ENCODE measurements at regions not wholly inside any gene's neighbourhood (a gene's known extent, or its start where the extent isn't known, plus 50 kb on each side); places are given as distances from the start of the nearest gene placed in this dataset.
"Not testable (repeated sequence)": the region's sequence is repeated elsewhere in the genome, so short reads cannot be mapped to it uniquely, and the experiment has no call there.

DNA sequence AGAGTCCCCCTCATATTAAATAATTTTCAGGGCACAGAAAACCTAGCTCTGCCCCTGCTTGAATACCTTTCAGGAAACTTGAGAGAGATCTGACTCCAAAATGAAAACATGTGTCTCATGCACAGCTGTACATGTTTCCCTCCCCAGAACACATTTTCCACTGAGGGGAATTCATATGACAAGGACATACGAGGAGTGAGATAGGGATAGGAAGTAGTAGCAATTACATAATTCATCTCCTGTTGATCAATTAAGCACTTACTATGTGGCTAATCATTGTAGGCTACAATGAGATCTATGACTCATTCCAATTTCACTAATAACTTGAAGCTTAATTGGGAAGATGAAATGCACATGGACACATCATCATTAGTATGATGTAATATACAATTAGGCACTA is 302.1 kb downstream of the PCDH11X start:
- H3K36me3 ChIP-seq (ENCODE audit: control insufficient read depth, insufficient read depth, low read length); H3K4me3 ChIP-seq (ENCODE audit: low read depth, low read length); H3K27me3 ChIP-seq (ENCODE audit: control insufficient read depth, insufficient read depth, low read length); DNase-seq (ENCODE audit: low read depth): not testable (repeated sequence)

GRCh38 chrX:92090756-92091155 is 311.6 kb downstream of the PCDH11X start:
- DNase-seq (ENCODE audit: low read depth); H3K36me3 ChIP-seq (ENCODE audit: control insufficient read depth, insufficient read depth, low read length); H3K27me3 ChIP-seq (ENCODE audit: control insufficient read depth, insufficient read depth, low read length); H3K4me3 ChIP-seq (ENCODE audit: low read depth, low read length): not testable (repeated sequence)

DNA sequence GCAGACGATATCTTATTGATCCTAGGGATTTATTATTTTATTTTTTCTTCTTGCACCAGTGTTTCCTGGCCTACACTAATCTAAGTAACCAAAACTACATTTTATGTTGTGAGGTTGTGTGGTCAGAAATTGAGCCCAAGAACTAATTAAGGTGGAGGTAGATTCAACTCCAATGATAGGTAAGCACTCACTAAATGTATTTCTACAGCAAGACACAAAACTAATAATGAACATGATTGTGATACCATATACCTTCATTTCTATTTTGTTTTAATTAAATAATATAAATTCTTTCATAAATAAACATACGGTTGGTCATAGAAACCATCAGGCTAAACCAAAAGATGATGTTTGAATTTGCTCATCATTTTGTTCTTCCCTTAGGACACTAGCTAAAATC is 319.0 kb downstream of the PCDH11X start:
- H3K36me3 ChIP-seq (ENCODE audit: control insufficient read depth, insufficient read depth, low read length); DNase-seq (ENCODE audit: low read depth); H3K4me3 ChIP-seq (ENCODE audit: low read depth, low read length); H3K27me3 ChIP-seq (ENCODE audit: control insufficient read depth, insufficient read depth, low read length): not testable (repeated sequence)

GRCh38 chrX:92100095-92100494 is 320.9 kb downstream of the PCDH11X start:
- H3K36me3 ChIP-seq (ENCODE audit: control insufficient read depth, insufficient read depth, low read length); DNase-seq (ENCODE audit: low read depth); H3K27me3 ChIP-seq (ENCODE audit: control insufficient read depth, insufficient read depth, low read length); H3K4me3 ChIP-seq (ENCODE audit: low read depth, low read length): not testable (repeated sequence)

DNA sequence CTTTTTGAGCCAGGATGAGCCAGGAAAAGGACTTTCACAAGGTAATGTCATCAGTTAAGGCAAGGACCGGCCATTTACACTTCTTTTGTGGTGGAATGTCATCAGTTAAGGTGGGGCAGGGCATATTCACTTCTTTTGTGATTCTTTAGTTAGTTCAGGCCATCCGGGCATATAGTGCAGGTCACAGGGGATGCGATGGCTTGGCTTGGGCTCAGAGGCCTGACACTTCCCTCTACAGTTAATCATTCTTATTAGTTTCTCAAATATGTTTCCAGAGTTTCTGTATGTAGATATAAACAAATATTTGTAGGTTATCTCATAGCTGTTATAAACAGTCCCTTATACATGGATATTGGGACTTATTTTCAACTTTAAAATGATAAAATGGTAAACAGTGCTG is 326.5 kb downstream of the PCDH11X start:
- not testable (repeated sequence) for H3K27me3 ChIP-seq (ENCODE audit: control insufficient read depth, insufficient read depth, low read length); H3K4me3 ChIP-seq (ENCODE audit: low read depth, low read length); H3K36me3 ChIP-seq (ENCODE audit: control insufficient read depth, insufficient read depth, low read length); DNase-seq (ENCODE audit: low read depth)

- DNase-seq (ENCODE audit: low read depth); H3K27me3 ChIP-seq (ENCODE audit: control insufficient read depth, insufficient read depth, low read length); H3K4me3 ChIP-seq (ENCODE audit: low read depth, low read length); H3K36me3 ChIP-seq (ENCODE audit: control insufficient read depth, insufficient read depth, low read length): not testable (repeated sequence)
Measured at GRCh38 chrX:92106671-92107070, 327.5 kb downstream of the PCDH11X start.

DNA sequence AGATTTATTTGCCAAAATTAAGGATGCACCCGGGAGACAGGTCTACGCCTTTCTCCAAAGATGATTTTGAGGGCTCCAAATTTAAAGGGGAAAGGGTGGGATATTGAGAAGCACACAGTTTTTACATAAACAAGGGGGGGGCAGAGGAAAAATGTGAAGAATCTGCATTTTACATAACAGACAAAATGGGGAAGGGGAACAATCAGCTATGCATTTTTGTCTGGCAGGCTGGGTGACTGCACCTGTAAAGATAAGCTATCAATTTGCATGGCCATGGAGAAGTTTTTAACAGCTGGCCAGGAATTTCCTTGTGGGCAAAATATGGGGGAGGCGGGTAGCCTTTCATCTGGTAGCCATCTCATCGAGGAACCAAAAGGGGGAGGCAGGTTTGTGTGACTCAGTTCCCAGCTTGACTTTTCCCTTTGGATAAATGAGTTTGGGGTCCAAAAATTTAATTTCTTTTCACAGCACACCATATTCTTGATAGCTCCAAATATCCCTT is 331.3 kb downstream of the PCDH11X start:
- not testable (repeated sequence) for H3K27me3 ChIP-seq (ENCODE audit: control insufficient read depth, insufficient read depth, low read length); H3K36me3 ChIP-seq (ENCODE audit: control insufficient read depth, insufficient read depth, low read length); DNase-seq (ENCODE audit: low read depth); H3K4me3 ChIP-seq (ENCODE audit: low read depth, low read length)

GRCh38 chrX:92117701-92118100 is 338.5 kb downstream of the PCDH11X start:
- not testable (repeated sequence) for H3K36me3 ChIP-seq (ENCODE audit: control insufficient read depth, insufficient read depth, low read length); H3K27me3 ChIP-seq (ENCODE audit: control insufficient read depth, insufficient read depth, low read length); H3K4me3 ChIP-seq (ENCODE audit: low read depth, low read length); DNase-seq (ENCODE audit: low read depth)

GRCh38 chrX:92163035-92163434 is 383.9 kb downstream of the PCDH11X start:
- not testable (repeated sequence) for H3K27me3 ChIP-seq (ENCODE audit: control insufficient read depth, insufficient read depth, low read length); DNase-seq (ENCODE audit: low read depth)

DNA sequence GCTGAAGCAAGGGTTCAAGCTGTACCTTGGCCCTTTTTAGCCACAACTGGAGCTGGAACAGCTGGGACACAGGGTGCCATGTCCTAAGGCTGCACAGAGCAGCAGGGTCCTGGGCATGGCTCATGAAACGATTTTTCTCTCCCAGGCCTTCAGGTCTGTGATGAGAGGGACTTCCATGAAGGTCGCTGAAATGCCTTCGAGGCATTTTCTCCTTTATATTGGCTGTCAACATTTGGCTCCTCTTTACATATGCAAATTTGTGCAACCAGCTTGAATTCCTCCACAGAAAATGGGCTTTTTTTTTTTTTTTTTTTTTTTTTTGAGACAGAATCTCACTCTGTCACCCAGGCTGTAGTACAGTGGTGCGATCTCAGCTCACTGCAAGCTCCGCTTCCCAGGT is 430.8 kb downstream of the PCDH11X start:
- TF ChIP-seq, protein P1, sequence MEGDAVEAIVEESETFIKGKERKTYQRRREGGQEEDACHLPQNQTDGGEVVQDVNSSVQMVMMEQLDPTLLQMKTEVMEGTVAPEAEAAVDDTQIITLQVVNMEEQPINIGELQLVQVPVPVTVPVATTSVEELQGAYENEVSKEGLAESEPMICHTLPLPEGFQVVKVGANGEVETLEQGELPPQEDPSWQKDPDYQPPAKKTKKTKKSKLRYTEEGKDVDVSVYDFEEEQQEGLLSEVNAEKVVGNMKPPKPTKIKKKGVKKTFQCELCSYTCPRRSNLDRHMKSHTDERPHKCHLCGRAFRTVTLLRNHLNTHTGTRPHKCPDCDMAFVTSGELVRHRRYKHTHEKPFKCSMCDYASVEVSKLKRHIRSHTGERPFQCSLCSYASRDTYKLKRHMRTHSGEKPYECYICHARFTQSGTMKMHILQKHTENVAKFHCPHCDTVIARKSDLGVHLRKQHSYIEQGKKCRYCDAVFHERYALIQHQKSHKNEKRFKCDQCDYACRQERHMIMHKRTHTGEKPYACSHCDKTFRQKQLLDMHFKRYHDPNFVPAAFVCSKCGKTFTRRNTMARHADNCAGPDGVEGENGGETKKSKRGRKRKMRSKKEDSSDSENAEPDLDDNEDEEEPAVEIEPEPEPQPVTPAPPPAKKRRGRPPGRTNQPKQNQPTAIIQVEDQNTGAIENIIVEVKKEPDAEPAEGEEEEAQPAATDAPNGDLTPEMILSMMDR (IDR thresholded peaks at IDR 0.05; ENCODE audit: insufficient read depth, low read length, poor library complexity, severe bottlenecking): no peak
- no peak for DNase-seq (ENCODE audit: low read depth)
- Histone ChIP-seq H3K4me3 (ENCODE audit: low read depth, low read length) (no peak overlapping the region), H3K27me3 (ENCODE audit: control insufficient read depth, insufficient read depth, low read length) (no peaks in the 10 kb centered on the region), H3K36me3 (ENCODE audit: control insufficient read depth, insufficient read depth, low read length) (no peaks in the 10 kb centered on the region)

More at GRCh38 chrX:92163035-92163434, 383.9 kb downstream of the PCDH11X start:
- not testable (repeated sequence) for H3K36me3 ChIP-seq (ENCODE audit: control insufficient read depth, insufficient read depth, low read length); H3K4me3 ChIP-seq (ENCODE audit: low read depth, low read length)

DNA sequence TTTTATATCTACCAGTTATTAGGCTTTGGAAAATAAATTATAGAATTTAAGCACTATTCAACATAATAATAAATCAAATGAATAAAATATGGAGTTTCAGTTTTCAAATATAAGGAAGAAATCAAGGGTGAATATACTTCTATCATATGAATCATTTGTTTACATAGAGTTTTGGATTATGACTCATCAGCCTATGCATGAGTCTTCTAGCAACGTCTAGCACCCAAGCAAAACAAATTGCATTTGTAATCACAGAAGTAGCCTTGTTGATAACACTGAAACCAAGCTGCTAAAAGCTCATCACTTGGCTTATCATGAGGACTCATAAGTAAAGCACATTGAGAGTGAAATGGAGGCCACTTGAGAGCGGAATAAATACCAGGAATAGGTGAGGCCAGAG is 434.6 kb downstream of the PCDH11X start:
- no peak for DNase-seq (ENCODE audit: low read depth)
- TF ChIP-seq, protein P1 (IDR thresholded peaks at IDR 0.05; ENCODE audit: insufficient read depth, low read length, poor library complexity, severe bottlenecking): no peak
- Histone ChIP-seq H3K27me3 (ENCODE audit: control insufficient read depth, insufficient read depth, low read length) (no peaks in the 10 kb centered on the region), H3K36me3 (ENCODE audit: control insufficient read depth, insufficient read depth, low read length) (no peaks in the 10 kb centered on the region), H3K4me3 (ENCODE audit: low read depth, low read length) (no peak overlapping the region)

DNA sequence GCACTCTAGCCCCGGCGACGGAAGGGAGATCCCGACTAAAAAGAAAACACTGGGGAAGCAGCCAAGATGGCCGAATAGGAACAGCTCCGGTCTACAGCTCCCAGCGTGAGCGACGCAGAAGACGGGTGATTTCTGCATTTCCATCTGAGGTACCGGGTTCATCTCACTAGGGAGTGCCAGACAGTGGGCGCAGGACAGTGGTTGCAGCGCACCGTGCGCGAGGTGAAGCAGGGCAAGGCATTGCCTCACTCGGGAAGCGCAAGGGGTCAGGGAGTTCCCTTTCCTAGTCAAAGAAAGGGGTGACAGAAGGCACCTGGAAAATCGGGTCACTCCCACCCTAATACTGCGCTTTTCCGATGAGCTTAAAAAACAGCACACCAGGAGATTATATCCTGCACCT is 435.8 kb downstream of the PCDH11X start:
- not testable (repeated sequence) for DNase-seq (ENCODE audit: low read depth); H3K36me3 ChIP-seq (ENCODE audit: control insufficient read depth, insufficient read depth, low read length); H3K4me3 ChIP-seq (ENCODE audit: low read depth, low read length); H3K27me3 ChIP-seq (ENCODE audit: control insufficient read depth, insufficient read depth, low read length)
